Stimulated activated naive CD4-positive, alpha-beta T cell treated with Interleukin-2 at 50 U/mL for 16 hours (primary cell): ENCODE measurements at regions not wholly inside any gene's neighbourhood (a gene's known extent, or its start where the extent isn't known, plus 50 kb on each side); places are given as distances from the start of the nearest gene placed in this dataset.

Experiments used
- DNase-seq: peaks from one replicate; lab custom pipeline; 2025; lab: John Stamatoyannopoulos, UW

DNA sequence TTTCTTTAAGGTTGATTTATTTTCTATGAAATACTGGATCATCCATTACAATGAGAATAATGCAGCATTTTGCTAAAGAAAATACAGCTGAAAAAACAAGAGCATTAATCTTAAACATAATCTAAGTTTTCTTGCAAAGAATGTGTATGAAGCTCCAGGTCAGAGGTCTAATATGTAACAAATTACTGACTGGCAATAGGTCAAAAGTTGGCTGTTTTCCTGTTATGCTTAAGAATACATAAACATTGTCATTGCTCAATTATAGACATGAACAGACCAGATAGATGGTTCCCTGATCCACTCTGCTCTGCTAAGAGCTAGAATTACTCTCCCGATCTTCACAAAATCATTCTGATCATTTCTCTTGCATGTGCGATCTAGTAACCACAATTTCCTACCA, 718.6 kb downstream of the PDHA2 start:
- DNase-seq: no peak

DNA sequence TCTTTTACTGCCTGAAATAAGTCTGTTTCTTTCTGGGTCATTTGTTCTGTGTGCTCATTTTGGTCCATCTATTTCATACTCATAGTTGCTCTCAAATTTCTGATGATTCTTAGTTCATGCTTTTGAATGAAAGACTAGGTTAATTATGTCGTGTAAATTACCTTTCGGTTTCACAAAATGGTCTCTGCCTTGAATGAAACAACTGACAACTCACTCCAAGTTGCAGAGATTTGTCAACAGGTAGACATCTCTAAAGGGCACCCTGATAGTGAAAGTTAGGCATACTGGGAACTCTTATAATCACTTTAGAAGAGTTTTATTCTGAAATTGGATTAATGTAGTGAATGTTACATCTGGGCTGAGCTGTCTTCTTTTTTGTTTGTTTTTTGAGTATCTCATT, 726.9 kb downstream of the PDHA2 start:
- DNase-seq: no peak

DNA sequence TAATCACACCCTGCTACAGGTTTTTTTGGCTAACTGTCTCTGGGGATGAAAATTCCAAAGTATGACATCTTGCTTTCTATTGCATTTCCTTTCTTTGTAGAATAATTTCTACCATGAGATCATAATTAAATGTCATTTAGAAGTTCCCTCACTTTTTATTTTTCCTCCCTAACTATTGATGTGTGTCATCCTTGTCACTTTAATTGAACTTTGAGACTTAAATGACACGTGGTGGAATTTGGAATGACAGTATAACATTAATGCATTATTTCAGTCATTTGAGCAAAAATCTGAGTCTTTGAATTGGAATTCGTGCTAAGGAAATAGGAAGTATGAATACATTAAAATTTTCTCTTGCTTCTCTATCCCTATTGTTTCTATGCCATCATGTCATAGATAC, 745.4 kb downstream of the PDHA2 start:
- DNase-seq: no peak

DNA sequence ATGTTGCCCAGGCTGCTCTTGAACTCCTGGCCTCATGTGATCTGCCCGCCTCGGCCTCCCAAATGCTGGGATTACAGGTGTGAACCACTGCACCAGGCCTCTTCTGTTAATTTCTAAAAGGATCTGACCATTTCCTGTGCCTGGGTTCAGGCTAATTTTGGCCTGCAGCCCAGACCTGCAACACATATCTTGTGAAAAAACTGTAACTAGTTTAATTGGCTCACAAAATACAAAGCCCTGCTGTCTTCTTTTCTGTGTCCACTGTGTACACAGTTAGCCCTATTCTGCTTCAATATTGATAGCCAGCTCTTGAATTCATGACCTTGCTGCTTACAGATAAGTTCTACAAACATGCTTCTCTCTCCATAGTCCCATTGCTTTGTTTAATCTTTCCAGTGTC, 753.5 kb downstream of the PDHA2 start:
- DNase-seq: no peak

DNA sequence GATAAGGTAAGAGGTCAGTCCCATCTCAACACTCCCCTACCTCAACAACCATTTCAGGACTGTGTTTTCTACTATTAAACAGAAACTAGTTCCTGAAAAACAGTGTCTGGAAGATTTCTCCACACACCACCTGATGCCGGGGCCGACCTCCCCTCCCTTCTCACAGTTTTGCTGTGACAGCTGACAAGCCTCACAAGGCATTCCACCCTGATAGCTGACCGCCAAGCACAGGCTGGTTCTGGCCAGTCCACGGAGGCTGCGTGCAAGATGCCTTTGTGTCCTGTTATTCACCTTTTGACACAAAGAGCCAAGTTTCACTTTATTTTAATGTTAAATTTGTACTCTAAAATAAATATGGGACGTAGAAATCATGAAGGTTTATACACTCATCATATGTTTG, 758.6 kb downstream of the PDHA2 start:
- no peak for DNase-seq

DNA sequence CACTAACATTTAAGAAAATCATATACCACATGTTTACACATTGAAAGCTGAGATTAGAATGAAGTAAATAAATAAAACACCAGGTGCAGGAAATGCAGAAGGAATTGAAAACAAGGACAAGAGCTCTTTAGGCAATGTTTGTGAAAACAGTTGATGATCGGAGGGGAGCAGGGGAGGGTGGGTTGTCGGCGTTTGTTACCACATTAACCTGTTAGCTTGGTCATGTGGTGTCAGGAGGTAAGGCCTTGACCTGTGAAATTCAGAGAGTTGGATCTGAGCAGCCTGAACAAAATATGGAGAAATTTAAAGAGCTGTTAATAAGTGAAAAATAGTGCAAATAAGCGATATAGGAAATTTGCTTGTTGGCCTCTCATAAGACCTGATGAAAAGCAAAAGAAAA, 759.9 kb downstream of the PDHA2 start:
- no peak for DNase-seq

DNA sequence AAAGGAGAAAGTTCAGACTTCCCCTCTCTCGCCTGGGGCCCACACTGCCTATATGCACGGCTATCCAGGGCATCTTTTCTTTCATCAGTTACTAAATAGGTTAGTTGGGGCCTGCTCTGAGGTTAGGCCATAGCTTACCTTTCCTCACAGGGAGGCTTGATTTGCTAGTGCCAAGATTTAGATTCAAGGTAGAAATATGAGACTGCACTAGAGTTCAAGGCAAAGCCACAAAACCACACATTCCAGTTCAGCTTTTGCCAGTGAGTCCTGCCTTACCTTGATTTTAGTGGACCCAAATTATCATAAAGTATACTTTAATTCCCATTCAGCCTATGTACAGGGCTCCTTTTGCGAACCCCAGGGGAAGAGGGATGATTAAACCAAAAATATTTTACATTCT, 762.8 kb downstream of the PDHA2 start:
- DNase-seq: no peak

DNA sequence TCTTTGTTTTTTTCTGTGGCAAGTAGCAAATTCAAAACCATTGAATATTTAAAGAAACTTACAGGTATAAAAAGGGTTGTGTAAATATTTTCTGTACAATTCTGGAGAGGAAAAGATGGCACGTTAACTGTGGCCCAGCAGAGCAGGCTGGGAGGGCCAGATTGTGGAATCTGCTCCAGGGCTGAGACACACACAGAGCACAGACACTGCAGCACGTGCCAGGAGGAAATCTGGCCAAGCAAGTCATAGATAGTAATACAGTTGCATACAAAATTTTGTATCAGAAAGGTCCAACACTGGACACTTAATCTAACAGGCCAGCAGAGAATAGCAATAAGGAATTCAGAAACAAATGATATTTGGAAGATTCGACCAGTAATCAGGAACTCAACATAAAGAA, 763.7 kb downstream of the PDHA2 start:
- DNase-seq: no peak

DNA sequence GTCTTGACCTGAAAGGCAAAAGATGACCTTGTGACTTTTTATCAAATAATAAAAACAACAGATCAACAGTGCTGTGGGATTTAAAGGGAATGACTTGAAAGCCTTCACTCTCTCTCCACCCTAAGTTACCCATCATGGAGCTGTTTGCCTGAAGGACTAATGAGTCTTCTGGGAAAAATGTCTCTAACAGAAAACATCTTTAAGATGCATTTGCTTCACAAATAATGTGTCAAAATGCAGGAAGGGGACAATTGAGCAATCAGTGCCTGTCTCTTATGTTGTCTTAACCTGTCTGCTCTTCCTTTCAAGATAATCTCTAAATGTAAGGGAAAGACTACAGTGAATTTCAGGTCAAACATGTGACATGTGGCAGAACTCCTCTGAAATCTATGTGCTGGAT, 766.6 kb downstream of the PDHA2 start:
- no peak for DNase-seq

DNA sequence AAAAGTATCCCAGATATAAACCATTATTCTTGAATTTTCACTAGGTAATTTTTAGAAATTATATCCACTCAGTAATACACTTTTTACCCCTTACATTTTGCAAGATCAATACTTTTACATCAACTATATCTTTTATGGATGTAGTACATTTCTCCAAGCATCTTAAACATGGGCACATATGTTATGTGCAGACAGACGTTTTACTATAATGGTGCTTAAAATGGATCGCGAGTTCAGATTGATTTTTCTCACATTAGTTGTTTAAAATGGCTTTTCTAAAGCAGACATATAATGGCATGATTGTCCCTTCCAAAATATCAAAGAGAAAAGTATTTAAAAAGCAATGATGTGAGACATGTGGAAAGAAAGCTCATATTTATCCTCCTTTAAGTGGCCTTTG, 786.1 kb downstream of the PDHA2 start:
- no peak for DNase-seq

DNA sequence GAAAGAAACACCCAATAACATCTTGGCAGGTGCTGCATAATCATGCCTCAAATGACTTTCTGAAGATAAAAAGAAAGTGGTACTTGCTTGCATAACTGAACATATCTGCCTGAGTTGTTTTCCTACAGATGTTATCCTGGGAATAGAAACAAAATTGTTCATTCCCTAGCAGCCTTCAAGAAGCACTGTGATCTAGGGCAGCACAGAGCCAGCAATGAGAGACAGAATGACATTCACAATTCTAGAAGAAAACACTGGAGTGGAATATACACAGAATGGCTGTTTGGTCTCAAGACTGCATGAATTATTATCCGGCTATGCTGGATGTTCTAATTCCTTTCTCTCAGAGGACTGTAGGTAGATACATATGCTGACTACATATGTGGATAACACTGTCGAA, 790.9 kb downstream of the PDHA2 start:
- DNase-seq: no peak

DNA sequence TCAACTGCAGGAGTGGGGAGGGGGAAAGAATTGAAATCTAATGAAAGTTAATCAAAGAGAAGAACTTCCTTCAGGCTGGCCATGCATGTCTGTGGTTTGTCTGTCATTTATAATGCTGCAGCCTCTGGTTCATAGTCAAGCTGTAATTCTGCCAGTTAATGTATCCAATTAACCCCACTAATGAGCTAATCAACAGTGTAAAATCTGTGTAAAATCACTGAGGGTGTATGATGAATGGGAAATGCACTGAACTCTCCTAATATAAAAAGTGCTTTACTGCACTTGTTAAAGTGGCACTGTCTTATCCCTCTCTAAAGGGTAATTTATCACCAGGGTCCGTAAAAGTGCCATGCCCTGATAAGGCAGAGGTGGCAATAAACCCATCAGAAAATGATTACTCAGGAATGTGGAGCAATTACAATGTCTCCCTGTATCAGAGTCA, 798.1 kb downstream of the PDHA2 start:
- DNase-seq: no peak

DNA sequence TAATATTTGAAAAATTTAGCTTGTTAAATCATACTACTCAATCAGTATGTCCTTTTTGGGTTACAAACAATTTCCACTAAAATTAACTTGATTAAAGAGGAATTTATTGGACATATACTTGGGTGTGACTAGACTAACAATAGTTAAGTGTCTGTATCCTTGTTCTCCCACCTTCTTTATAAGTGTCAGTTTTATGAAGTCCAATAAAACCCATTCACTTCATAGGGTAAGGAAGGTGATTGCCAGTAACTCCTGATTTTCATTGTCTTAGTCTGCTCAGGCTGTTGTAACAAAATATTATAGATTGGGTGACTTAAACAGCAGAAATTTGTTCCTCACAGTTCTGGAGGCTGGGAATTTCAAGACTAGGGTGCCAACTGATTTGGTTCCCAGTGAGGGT, 800.0 kb downstream of the PDHA2 start:
- DNase-seq: no peak

DNA sequence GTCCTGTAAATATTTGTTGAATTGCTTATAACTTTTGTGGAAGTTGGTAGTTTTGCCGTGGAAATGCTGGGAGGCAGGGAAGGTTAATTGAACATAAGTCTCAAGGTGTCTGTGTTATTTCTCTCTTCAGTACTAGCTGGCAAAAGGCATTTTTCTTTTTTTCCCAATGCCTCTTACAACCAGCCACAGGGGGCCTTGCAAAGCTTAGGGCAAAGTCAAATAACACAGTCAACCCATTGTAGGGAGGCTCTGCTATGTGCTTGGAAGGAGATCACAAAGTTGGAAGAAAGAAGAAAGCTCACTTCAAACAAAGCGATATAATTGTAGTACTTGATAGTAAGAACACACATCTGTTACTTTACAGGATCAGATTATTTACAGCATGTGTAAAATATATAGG, 802.6 kb downstream of the PDHA2 start:
- DNase-seq: no peak

DNA sequence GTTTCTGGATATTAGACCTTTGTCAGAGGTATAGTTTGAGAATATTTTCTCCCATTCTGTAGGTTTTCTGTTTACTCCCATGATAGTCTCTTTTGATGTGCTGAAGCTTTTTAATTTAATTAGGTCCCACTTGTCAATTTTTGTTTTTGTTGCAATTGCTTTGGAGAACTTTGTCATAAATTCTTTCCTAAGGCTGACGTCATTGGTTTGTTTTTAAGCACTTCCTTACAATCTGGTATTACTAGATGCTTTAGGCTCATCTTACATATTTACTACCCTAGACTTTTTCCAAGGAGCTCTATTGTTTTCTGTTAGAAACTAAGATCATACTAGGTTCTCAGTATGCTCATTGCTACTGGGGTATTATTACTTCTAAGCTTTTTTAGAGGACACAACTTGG, 806.3 kb downstream of the PDHA2 start:
- DNase-seq: no peak

DNA sequence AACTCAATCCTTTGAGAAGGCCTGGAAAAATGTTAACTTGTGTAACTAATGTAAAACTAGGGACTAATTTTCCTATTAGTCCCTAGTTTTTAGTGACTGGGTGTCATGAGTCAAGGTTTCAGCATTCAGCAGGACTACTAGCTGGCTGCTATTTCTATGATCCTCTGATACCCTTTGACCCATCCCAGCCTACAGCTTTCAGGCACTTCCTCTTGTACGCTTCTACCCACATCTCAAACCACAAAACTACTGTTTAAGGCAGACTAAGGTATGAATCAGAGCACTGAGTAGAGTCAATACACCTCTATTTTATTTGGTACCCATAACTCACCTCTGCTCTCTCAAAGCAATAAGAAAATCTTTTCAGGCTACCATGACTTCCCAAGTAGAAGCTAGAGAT, 809.6 kb downstream of the PDHA2 start:
- DNase-seq: no peak

DNA sequence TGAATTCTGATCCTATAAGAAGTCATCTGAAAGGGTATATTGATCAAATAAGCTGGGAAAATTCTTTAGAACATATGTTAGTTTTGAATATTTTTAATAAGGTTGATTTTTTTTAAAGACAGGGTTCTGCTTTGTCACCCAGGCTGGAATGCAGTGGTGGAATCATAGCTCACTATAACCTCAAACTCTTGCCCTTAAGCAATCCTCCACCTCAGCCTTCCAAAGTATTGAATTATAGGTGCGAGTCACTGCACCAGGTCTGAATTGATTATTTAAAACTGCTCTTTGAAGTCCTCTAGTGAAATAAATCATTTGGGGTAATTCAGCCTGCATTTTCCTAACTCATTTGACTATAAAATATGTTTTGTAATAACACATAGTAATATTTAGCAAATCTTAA, 812.3 kb downstream of the PDHA2 start:
- no peak for DNase-seq

DNA sequence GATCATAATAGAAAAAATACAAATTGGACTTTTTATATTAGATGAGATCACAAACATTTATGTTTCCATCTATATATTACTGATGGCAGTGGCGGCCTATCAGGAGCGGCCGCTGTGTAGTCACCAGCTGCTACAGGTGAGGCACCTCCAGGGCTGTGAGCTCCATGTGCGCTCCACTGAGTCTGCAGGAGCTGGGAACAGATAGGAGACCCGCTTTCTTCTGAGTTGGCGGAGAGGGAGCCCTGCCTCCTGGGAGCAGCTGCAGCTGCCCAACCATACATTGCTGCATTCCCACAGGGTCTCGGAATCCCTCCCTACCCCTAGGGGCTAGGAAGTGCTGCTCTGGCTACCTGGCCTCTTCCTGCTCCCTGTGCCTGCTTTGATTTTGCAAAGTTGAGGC, 812.9 kb downstream of the PDHA2 start:
- no peak for DNase-seq

DNA sequence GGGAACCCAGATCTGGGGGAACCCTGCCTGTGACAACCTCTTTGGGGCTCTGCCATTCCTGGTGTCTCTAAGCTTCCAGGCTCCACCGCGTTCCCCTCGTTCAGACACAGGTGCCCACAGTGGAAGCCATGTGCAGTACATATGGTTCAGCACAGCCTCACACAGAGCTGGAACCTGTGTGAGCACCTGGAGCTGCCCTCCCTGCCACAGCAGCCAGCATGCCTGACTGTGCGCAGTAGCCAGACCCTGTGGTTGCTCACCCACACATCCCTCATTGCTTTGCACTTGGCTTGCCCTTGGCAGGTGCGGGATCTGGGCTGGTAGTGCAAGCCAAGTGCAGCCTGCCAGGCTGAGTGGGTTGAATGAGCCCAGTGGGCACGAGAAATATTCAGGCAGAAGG, 814.2 kb downstream of the PDHA2 start:
- DNase-seq: no peak

DNA sequence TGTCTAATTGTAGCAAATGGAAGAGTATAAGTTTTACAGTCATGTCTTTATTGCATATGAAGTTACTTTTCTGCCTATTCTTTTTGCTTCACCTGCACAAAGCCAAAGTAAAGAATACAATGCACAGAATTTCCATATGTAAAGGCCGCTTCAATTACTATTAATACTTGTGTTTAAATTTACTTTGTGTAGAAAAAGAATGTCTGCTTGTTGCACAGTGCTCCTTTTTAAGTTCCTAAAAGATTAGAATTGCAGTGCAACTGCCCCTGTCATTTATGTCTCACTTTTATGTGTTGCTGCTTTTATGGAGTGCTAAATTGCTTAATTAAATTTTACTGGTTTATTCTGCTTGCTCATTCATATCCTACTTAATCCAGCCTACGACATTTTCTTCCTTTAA, 830.5 kb downstream of the PDHA2 start:
- no peak for DNase-seq

DNA sequence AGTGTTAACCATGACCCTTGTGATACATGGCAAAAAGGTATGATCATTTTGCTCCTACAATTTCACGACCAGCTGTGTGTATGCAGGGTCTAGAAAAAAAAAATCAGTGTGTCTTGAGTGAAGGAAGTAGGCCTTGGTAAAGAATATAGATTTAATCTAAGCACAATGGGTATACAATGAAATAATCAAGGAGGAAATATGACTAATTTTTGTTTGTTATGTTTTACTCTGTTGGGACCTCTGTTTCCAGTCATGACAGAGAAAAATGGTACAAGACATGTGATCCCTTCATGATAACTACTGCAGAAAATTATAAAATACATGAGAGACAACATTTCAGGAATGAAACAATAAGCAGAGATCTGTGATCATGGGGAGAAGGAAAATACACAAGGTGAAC, 835.5 kb downstream of the PDHA2 start:
- no peak for DNase-seq

DNA sequence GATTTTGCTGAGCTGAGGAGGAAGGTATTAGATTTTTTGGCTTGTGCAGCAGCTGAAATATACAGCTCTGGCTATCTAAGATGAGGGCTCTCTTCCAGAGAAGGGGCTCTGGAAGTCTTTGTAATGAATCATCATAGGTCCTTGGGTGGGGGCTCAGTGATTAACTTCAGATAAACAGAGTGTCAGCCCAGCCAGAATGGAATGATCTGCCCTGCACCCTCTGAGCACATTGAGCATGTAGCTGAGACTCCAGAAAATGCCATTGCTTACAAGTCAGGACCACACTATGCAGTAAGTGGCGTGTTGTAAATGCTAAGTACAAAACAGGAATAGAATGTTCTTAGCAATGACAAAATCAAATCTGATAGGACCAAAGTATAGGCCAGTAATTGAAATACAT, 836.0 kb downstream of the PDHA2 start:
- no peak for DNase-seq

DNA sequence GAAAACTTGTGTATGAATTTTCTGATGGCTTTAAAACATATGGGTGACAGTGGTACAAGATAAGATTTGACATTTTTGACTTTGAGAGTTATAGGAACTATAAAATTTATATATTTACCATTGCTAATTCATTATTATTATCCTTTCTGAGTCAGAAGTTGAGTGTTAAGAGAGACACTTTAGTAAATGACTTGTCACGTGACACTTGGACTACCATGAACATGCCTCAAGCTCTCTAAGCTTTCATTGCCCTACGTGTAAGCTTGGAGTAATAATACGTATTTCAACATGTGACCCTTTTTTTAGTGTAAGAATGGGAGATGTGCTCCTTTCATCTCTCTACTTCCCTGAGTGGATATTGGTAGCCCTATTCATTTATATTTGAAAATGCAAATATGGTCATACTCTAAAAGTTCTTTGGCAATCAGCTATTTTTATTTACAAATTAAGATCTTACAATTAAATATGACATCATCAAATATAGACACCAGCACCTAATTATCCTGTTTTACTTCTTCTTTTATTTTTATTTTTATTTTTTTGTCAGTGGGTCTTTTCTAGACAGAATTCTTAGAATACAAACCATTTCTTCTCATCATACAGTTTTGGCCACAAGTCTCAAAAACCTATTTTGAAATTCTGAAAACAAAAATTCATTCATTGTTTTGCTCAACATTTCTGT, 837.0 kb downstream of the PDHA2 start:
- DNase-seq: no peak

DNA sequence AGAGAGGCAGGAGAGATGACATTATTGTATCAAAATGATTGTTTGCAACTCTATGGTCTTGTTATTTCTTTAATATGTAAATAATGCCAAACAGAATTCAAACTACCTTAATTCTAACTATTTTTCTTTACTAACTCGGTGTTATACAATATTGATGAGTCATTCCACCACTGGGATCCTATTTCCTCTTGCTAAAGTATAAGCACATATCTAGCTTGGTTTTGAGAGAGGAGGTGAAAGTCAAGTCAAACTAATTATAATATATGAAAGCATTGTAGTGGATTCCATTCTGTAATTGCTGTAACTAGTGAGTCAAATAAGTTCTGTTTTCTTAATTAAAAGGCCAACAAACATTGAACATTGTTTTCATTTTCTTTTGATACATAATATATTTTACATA, 837.6 kb downstream of the PDHA2 start:
- DNase-seq: no peak

DNA sequence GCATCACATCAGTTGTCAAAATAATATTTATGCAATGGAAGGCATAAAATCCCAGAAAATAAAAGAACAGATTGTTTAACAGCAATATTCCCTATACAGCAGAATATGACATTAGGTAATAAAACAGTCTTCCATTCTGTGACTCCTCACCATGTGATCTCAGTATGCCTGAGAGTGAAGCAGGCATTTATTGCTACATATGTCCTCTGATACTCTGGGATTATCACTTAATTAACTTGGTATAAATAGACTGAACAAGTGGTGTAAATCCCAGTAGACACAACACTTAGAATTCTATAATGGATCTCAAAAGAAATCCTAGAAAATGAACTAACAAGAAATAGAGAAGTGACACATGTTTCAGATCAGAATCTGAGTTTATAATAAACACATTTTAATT, 841.3 kb downstream of the PDHA2 start:
- DNase-seq: no peak
